T follicular helper cell (primary cell): ENCODE measurements at regions not wholly inside any gene's neighbourhood (a gene's known extent, or its start where the extent isn't known, plus 50 kb on each side); places are given as distances from the start of the nearest gene placed in this dataset.
"Not testable (repeated sequence)": the region's sequence is repeated elsewhere in the genome, so short reads cannot be mapped to it uniquely, and the experiment has no call there.

ENCODE experiments used
- DNase-seq: peaks from one replicate; pipeline ENCODE4 v3.0.0-alpha.2; 2020; ENCODE audit warnings: low read depth

GRCh38 chr15:20191508-20192125, 350.0 kb downstream of the GOLGA6L6 start:
- not testable (repeated sequence) for DNase-seq

- not testable (repeated sequence) for DNase-seq
Observed at GRCh38 chr15:20188611-20189010, 353.0 kb downstream of the GOLGA6L6 start.

- DNase-seq: not testable (repeated sequence)
Observed at GRCh38 chr15:20187370-20188355, 353.9 kb downstream of the GOLGA6L6 start.

GRCh38 chr15:20184879-20185278, 356.7 kb downstream of the GOLGA6L6 start:
- not testable (repeated sequence) for DNase-seq

- not testable (repeated sequence) for DNase-seq
Observed at GRCh38 chr15:20168221-20168620, 373.4 kb downstream of the GOLGA6L6 start.

- not testable (repeated sequence) for DNase-seq
Observed at GRCh38 chr15:20153528-20153927, 388.1 kb downstream of the GOLGA6L6 start.

- not testable (repeated sequence) for DNase-seq
Observed at GRCh38 chr15:20148679-20149078, 392.9 kb downstream of the GOLGA6L6 start.

GRCh38 chr15:20148008-20148407, 393.6 kb downstream of the GOLGA6L6 start:
- not testable (repeated sequence) for DNase-seq

GRCh38 chr15:20144333-20145036, 397.1 kb downstream of the GOLGA6L6 start:
- DNase-seq: not testable (repeated sequence)

GRCh38 chr15:20142906-20143305, 398.7 kb downstream of the GOLGA6L6 start:
- not testable (repeated sequence) for DNase-seq

GRCh38 chr15:20142410-20142809, 399.2 kb downstream of the GOLGA6L6 start:
- DNase-seq: not testable (repeated sequence)

GRCh38 chr15:20124668-20125067, 416.9 kb downstream of the GOLGA6L6 start:
- not testable (repeated sequence) for DNase-seq

- no peak for DNase-seq
Observed at GRCh38 chr15:20106026-20106425, 435.6 kb downstream of the GOLGA6L6 start.

- DNase-seq: not testable (repeated sequence)
Observed at GRCh38 chr15:20105011-20105990, 436.3 kb downstream of the GOLGA6L6 start.

GRCh38 chr15:20104551-20104950, 437.0 kb downstream of the GOLGA6L6 start:
- DNase-seq: not testable (repeated sequence)

- DNase-seq: not testable (repeated sequence)
Observed at GRCh38 chr15:20102862-20103261, 438.7 kb downstream of the GOLGA6L6 start.

GRCh38 chr15:20102209-20102608, 439.4 kb downstream of the GOLGA6L6 start:
- not testable (repeated sequence) for DNase-seq

GRCh38 chr15:20101281-20101680, 440.3 kb downstream of the GOLGA6L6 start:
- DNase-seq: not testable (repeated sequence)

GRCh38 chr15:20100604-20101270, 440.9 kb downstream of the GOLGA6L6 start:
- not testable (repeated sequence) for DNase-seq

- not testable (repeated sequence) for DNase-seq
Observed at GRCh38 chr15:20095699-20096303, 445.8 kb downstream of the GOLGA6L6 start.
